HG02943 (cell line): ENCODE measurements at regions not wholly inside any gene's neighbourhood (a gene's known extent, or its start where the extent isn't known, plus 50 kb on each side); places are given as distances from the start of the nearest gene placed in this dataset.

ENCODE experiments used
- ATAC-seq: cut with Tn5 transposase; IDR thresholded peaks from one replicate; pipeline ENCODE4 v1.9.1; 2021; ENCODE audit warnings: mild to moderate bottlenecking, low read depth, moderate library complexity; ENCODE audit not compliant: unreplicated experiment

GRCh38 chr5:21694567-21694966 is 1158.6 kb downstream of the CDH12 start:
- ATAC-seq = no peak

- no peak for ATAC-seq
These were observed 1159.6 kb downstream of the CDH12 start for GRCh38 chr5:21693591-21693990.

GRCh38 chr5:21689587-21689986 is 1163.6 kb downstream of the CDH12 start:
- no peak for ATAC-seq

GRCh38 chr5:21688655-21689054 is 1164.5 kb downstream of the CDH12 start:
- ATAC-seq = no peak

GRCh38 chr5:21687621-21688020 is 1165.5 kb downstream of the CDH12 start:
- no peak for ATAC-seq

GRCh38 chr5:21686706-21687105 is 1166.4 kb downstream of the CDH12 start:
- no peak for ATAC-seq

GRCh38 chr5:21685522-21685921 is 1167.6 kb downstream of the CDH12 start:
- no peak for ATAC-seq

- no peak for ATAC-seq
These were observed 1168.2 kb downstream of the CDH12 start for GRCh38 chr5:21684992-21685391.

GRCh38 chr5:21681911-21682310 is 1171.2 kb downstream of the CDH12 start:
- ATAC-seq = no peak

GRCh38 chr5:21680641-21681040 is 1172.5 kb downstream of the CDH12 start:
- ATAC-seq = no peak

GRCh38 chr5:21680196-21680595 is 1172.9 kb downstream of the CDH12 start:
- no peak for ATAC-seq

- ATAC-seq = no peak
These were observed 1174.6 kb downstream of the CDH12 start for GRCh38 chr5:21678526-21678925.

- no peak for ATAC-seq
These were observed 1180.2 kb downstream of the CDH12 start for GRCh38 chr5:21672911-21673310.

GRCh38 chr5:21672360-21672759 is 1180.8 kb downstream of the CDH12 start:
- ATAC-seq = no peak

- ATAC-seq = no peak
These were observed 1187.6 kb downstream of the CDH12 start for GRCh38 chr5:21665524-21665923.

- no peak for ATAC-seq
These were observed 1190.1 kb downstream of the CDH12 start for GRCh38 chr5:21663082-21663481.

- ATAC-seq = no peak
These were observed 1192.0 kb downstream of the CDH12 start for GRCh38 chr5:21661184-21661583.

GRCh38 chr5:21654556-21654955 is 1198.6 kb downstream of the CDH12 start:
- no peak for ATAC-seq

- no peak for ATAC-seq
These were observed 1203.2 kb downstream of the CDH12 start for GRCh38 chr5:21649969-21650368.

GRCh38 chr5:21646469-21646868 is 1206.7 kb downstream of the CDH12 start:
- ATAC-seq = no peak

- ATAC-seq = no peak
These were observed 1209.1 kb downstream of the CDH12 start for GRCh38 chr5:21644032-21644431.

- no peak for ATAC-seq
These were observed 1210.8 kb downstream of the CDH12 start for GRCh38 chr5:21642312-21642711.

GRCh38 chr5:21623831-21624230 is 1229.3 kb downstream of the CDH12 start:
- no peak for ATAC-seq
